GM12875 (cell line): ENCODE measurements at regions not wholly inside any gene's neighbourhood (a gene's known extent, or its start where the extent isn't known, plus 50 kb on each side); places are given as distances from the start of the nearest gene placed in this dataset.

ENCODE experiments used
- H3K4me3 ChIP-seq: one replicate; pipeline ENCODE4 v1.5.1; 2011; ENCODE audit warnings: low read depth, low read length, control low read depth
- TF ChIP-seq, protein P1 (sequence below): IDR thresholded peaks from 2 replicates; pipeline ENCODE4 v1.5.1; 2011; ENCODE audit warnings: low read depth, mild to moderate bottlenecking, control low read depth, inconsistent platforms, low read length, moderate library complexity, borderline replicate concordance; ENCODE audit not compliant: insufficient read depth

DNA sequence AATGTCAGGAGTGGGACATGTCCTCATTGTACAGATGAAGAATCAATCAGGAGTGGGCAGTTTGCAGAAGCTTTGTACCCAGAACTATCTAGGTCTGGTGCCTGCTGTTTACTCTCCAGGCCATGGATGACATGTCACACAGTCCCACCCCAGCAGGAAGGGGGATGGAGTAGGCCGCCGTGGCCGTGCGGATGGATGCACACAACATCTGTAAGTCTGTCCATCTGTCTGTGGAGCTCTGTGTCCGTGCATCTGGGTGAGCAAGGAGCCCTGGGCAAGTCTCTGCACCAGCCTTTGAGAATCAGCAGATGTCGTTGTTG is 311.5 kb upstream of the IRX4 start:
- H3K4me3 ChIP-seq, result no peak overlapping the region
- TF ChIP-seq, protein P1, sequence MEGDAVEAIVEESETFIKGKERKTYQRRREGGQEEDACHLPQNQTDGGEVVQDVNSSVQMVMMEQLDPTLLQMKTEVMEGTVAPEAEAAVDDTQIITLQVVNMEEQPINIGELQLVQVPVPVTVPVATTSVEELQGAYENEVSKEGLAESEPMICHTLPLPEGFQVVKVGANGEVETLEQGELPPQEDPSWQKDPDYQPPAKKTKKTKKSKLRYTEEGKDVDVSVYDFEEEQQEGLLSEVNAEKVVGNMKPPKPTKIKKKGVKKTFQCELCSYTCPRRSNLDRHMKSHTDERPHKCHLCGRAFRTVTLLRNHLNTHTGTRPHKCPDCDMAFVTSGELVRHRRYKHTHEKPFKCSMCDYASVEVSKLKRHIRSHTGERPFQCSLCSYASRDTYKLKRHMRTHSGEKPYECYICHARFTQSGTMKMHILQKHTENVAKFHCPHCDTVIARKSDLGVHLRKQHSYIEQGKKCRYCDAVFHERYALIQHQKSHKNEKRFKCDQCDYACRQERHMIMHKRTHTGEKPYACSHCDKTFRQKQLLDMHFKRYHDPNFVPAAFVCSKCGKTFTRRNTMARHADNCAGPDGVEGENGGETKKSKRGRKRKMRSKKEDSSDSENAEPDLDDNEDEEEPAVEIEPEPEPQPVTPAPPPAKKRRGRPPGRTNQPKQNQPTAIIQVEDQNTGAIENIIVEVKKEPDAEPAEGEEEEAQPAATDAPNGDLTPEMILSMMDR, result no peak

DNA sequence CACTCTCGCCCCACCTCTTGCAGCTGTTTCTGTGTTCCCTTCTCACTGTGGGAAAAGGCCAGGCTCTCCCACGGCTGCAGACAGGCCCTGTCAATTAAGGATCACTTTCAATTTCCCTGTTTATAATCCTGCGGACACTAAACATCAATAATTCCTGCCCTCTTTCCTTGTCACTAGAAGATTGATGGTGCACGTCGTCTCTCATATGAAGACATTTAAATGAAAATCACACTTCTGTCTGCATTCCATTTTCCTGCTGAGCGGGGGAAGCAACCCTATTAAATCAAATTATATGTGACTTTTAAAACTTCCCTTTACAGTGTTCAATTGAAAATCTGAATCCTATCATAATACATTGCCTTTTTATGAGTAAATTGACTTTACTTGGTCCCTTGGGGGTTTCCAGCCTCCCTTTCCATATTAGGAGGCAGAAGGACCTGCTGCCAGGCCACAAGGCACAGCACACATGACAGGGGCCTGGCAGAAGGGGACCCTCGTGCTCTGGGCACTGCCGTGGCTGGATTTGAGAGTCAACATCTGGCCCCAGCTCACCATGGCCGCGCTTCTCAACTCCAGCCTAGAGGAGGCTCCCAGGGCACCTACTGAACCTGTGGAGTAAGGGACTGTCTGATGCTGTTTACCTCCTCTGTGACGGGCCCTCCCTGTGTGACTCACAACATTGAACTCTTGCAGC is 311.0 kb upstream of the IRX4 start:
- H3K4me3 ChIP-seq, result no peak overlapping the region
- TF ChIP-seq, protein P1, result no peak

DNA sequence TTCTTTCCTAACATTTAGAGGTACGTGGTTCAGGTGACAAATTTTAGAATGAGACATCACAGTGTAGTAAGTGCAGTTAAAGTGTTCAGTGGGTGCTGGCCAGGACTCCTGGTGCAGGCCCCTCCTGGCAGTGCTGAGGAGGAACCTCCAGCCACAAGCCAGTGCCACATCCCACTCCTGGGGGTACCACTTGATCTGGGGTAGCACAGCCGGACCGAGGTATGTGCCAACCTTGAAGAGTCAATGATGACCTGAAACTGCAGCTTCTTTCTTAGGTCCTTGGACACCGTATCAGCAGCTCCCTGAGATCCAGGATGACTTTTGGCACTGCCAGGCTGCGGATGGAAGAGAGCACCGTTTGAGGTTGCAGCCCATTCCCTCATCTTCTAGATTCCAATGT is 310.4 kb upstream of the IRX4 start:
- H3K4me3 ChIP-seq, result no peak overlapping the region
- TF ChIP-seq, protein P1, result no peak

GRCh38 chr5:2192496-2192895 is 309.8 kb upstream of the IRX4 start:
- TF ChIP-seq, protein P1, result no peak

DNA sequence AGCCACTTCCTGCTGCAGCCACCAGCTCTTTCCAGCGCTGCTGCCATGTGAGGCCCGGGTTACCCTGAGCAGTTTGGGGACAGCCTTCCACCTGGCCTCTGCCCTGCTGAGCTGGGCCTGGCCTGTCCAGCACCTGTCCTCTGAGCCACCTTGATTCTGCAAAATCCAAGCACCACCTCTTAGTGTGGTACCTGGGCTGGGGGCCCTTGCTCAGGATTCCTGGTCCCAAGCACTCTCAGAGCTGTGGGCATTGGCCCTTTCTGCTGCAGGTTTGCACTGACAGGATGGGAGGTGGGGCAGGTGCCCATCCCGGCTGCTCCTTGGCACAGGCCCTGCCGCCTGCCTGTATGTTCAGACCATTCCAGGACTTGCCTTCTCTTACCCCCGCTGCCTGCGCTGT is 309.2 kb upstream of the IRX4 start:
- no peak overlapping the region for H3K4me3 ChIP-seq
- TF ChIP-seq, protein P1, result no peak

More at GRCh38 chr5:2192496-2192895, 309.8 kb upstream of the IRX4 start:
- H3K4me3 ChIP-seq, result no peak overlapping the region

GRCh38 chr5:2190549-2190948 is 307.8 kb upstream of the IRX4 start:
- TF ChIP-seq, protein P1, result no peak
- no peak overlapping the region for H3K4me3 ChIP-seq

- TF ChIP-seq, protein P1, result no peak
These were observed 305.9 kb upstream of the IRX4 start for GRCh38 chr5:2188661-2189060.

More at GRCh38 chr5:2188661-2189060, 305.9 kb upstream of the IRX4 start:
- H3K4me3 ChIP-seq, result no peak overlapping the region
